Caco-2 (cell line): ENCODE measurements at regions not wholly inside any gene's neighbourhood (a gene's known extent, or its start where the extent isn't known, plus 50 kb on each side); places are given as distances from the start of the nearest gene placed in this dataset.

Source experiments
- BruUV-seq: library from RNA; stranded (reverse); fragments of 400-500 nt; replicated peaks from 2 replicates; lab custom pipeline; 2021; lab: Mats Ljungman, UMichigan
- CTCF ChIA-PET: fragments of 300-600 bp; sonication (Branson Sonifier 250); formaldehyde crosslinking; loops from one replicate; lab custom pipeline; 2022; ENCODE audit warnings: antibody characterized with exemption; lab: Charles Lee
- POLR2A ChIA-PET: fragments of 300-600 bp; sonication (Branson Sonifier 250); formaldehyde crosslinking; loops from one replicate; lab custom pipeline; 2022; ENCODE audit warnings: antibody characterized with exemption; lab: Charles Lee
- DNase-seq, 2 experiments: peaks; one replicate each; pipeline versions ENCODE4 v3.0.0 to v3.0.0-alpha.2; 2020 to 2022
- H3K27me3 ChIP-seq: replicated peaks from 2 replicates; pipeline ENCODE4 v1.6.0; 2011; ENCODE audit warnings: low read length; ENCODE audit not compliant: control insufficient read depth, insufficient read depth
- H3K36me3 ChIP-seq: 2 replicates; pipeline ENCODE4 v1.5.1; 2011; ENCODE audit warnings: low read length; ENCODE audit not compliant: control insufficient read depth, insufficient read depth
- H3K4me1 ChIP-seq: fragments of 250-450 bp; sonication (Bioruptor Pico); 2 replicates; pipeline ENCODE4 v1.5.1; 2020; ENCODE audit warnings: mild to moderate bottlenecking
- H3K4me3 ChIP-seq: 2 replicates; pipeline ENCODE4 v1.5.1; 2011; ENCODE audit warnings: low read depth, mild to moderate bottlenecking, control low read depth, low read length
- H3K9me3 ChIP-seq: fragments of 250-450 bp; sonication (Bioruptor Pico); 2 replicates; pipeline ENCODE4 v1.5.1; 2020; ENCODE audit warnings: mild to moderate bottlenecking, moderate library complexity
- H3K27ac Mint-ChIP-seq: one replicate; pipeline ENCODE4 v1.8.0; 2022; ENCODE audit warnings: mixed read lengths; ENCODE audit not compliant: unreplicated experiment
- H3K27me3 Mint-ChIP-seq: one replicate; pipeline ENCODE4 v1.8.0; 2022; ENCODE audit warnings: mixed read lengths; ENCODE audit not compliant: insufficient read depth, unreplicated experiment
- H3K36me3 Mint-ChIP-seq: one replicate; pipeline ENCODE4 v1.8.0; 2022; ENCODE audit warnings: mild to moderate bottlenecking, mixed read lengths; ENCODE audit not compliant: insufficient read depth, unreplicated experiment
- H3K4me1 Mint-ChIP-seq: one replicate; pipeline ENCODE4 v1.8.0; 2022; ENCODE audit warnings: low read depth, mixed read lengths; ENCODE audit not compliant: unreplicated experiment
- H3K4me3 Mint-ChIP-seq: one replicate; pipeline ENCODE4 v1.8.0; 2022; ENCODE audit warnings: mild to moderate bottlenecking, moderate library complexity, mixed read lengths; ENCODE audit not compliant: unreplicated experiment
- H3K9me3 Mint-ChIP-seq: one replicate; pipeline ENCODE4 v1.8.0; 2022; ENCODE audit warnings: mixed read lengths; ENCODE audit not compliant: unreplicated experiment
- intact Hi-C: fragments of 100-400 bp; cut with micrococcal nuclease; formaldehyde crosslinking; loops from one replicate; pipeline ENCODE4 v1.10.0; 2022; ENCODE audit not compliant: unreplicated experiment
- TF ChIP-seq, protein P1 (sequence below), 2 experiments: fragments of 200-600 bp in 1 of 2; IDR thresholded peaks; 1 replicate in 1 of 2; 2 replicates in 1 of 2; pipeline versions ENCODE4 v1.5.1 to v1.8.0; 2011 to 2022; ENCODE audit warnings: antibody characterized with exemption in 1 of 2, control low read depth in 1 of 2, inconsistent platforms in 1 of 2, low read depth in 1 of 2, low read length in 1 of 2, mild to moderate bottlenecking in 1 of 2, moderate library complexity in 1 of 2; ENCODE audit not compliant: insufficient read depth in 1 of 2, severe bottlenecking in 1 of 2, unreplicated experiment in 1 of 2

DNA sequence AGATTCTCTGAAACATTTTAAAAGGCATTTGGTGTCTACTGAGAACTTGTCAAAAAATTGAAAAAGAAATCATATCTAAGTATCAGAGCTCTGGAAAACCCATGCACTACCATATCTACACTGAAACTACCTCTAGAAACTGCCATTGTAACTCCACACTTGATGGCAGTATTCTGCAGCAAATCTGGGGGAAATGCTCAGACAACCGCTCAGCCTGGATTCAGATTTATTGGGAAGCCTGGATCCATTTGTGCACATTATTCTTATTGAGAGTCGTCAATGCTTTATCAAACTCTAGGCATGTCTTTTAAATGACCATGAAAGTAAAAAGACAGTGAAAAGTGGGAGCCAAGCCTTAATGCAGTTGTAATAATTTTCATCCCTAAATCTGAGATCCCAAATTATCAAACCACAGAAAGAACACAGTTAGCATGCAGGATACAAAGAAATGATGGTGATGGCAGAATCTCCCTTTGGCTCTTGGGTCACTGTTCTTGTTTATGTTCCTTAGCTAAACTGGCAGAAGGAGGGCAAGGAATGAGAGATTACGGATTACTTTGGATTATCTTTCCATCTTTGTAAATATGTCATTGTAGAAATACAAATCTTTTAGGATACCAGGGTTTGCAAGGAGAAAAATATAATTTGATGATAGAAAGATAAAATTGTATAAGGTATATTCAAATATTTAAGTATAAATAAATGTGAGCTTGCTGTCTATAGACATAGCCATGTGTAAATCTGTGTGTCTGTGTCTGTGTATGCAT, 512.1 kb upstream of the SYT4 start:
- no peaks in the 10 kb centered on the region for H3K27me3 Mint-ChIP-seq
- H3K4me1 ChIP-seq = no peaks in the 10 kb centered on the region
- no peaks in the 10 kb centered on the region for H3K4me1 Mint-ChIP-seq
- CTCF ChIA-PET = no interaction called here
- no peak overlapping the region for H3K4me3 Mint-ChIP-seq
- H3K9me3 Mint-ChIP-seq = no peaks in the 10 kb centered on the region
- POLR2A ChIA-PET = no interaction called here
- no peaks in the 10 kb centered on the region for H3K36me3 Mint-ChIP-seq
- no peaks in the 10 kb centered on the region for H3K9me3 ChIP-seq
- intact Hi-C loops = no loop called here
- BruUV-seq = no TSS peak
- H3K36me3 ChIP-seq = no peaks in the 10 kb centered on the region
- TF ChIP-seq, protein P1, sequence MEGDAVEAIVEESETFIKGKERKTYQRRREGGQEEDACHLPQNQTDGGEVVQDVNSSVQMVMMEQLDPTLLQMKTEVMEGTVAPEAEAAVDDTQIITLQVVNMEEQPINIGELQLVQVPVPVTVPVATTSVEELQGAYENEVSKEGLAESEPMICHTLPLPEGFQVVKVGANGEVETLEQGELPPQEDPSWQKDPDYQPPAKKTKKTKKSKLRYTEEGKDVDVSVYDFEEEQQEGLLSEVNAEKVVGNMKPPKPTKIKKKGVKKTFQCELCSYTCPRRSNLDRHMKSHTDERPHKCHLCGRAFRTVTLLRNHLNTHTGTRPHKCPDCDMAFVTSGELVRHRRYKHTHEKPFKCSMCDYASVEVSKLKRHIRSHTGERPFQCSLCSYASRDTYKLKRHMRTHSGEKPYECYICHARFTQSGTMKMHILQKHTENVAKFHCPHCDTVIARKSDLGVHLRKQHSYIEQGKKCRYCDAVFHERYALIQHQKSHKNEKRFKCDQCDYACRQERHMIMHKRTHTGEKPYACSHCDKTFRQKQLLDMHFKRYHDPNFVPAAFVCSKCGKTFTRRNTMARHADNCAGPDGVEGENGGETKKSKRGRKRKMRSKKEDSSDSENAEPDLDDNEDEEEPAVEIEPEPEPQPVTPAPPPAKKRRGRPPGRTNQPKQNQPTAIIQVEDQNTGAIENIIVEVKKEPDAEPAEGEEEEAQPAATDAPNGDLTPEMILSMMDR (IDR thresholded peaks at IDR 0.05; ENCODE audit: insufficient read depth in 1 of 2, low read depth in 1 of 2, low read length in 1 of 2, severe bottlenecking in 1 of 2, unreplicated experiment in 1 of 2) = no peak
- no peak overlapping the region for H3K27ac Mint-ChIP-seq
- H3K27me3 ChIP-seq = no peaks in the 10 kb centered on the region
- no peak for DNase-seq
- no peak overlapping the region for H3K4me3 ChIP-seq

DNA sequence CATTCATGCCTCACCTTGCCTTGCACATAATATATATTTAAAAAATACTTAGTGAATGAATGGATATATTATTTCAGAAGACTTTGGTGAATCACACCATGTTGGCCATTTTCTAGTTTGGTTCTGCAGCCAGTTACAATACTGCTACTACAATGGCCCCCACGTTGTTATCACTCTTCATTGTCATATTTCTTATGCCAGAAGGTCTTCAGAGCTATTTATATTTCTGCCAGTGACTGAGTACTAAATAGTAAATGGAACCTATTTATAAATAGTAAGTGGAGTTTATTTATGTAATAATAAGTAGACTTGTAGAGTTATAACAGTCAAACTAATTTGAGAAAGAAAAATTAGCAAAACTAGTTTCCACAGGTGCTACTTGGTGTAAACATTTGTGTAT, 516.6 kb upstream of the SYT4 start:
- Mint-ChIP-seq H3K36me3 (no peaks in the 10 kb centered on the region), H3K27ac (no peak overlapping the region), H3K4me3 (no peak overlapping the region), H3K4me1 (no peaks in the 10 kb centered on the region), H3K9me3 (no peaks in the 10 kb centered on the region), H3K27me3 (no peaks in the 10 kb centered on the region)
- TF ChIP-seq, protein P1 (IDR thresholded peaks at IDR 0.05; ENCODE audit: insufficient read depth in 1 of 2, low read depth in 1 of 2, low read length in 1 of 2, severe bottlenecking in 1 of 2, unreplicated experiment in 1 of 2) = no peak
- POLR2A ChIA-PET = no interaction called here
- CTCF ChIA-PET = no interaction called here
- DNase-seq = no peak
- Histone ChIP-seq H3K4me3 (no peak overlapping the region), H3K27me3 (no peaks in the 10 kb centered on the region), H3K4me1 (no peaks in the 10 kb centered on the region), H3K36me3 (no peaks in the 10 kb centered on the region), H3K9me3 (no peaks in the 10 kb centered on the region)
- no TSS peak for BruUV-seq
- intact Hi-C loops = no loop called here

DNA sequence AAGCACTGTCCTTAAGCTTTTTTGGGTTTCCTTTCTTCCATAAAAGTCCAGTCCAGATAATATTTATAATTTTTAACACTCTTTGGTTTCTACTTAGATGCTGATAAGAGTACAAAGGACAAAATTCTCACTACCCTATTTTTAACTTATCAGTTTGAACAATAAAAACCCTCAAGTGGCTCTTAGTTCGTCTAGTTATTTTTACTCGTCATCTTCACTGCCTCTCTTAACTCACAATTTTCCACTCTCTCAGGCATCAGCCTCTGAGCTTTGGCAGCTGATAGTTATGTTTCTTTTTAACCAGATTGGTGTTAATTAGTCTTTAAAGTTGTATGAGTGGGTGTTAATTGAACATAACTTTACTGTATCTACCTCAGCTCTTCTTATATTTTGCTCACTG, 517.1 kb upstream of the SYT4 start:
- POLR2A ChIA-PET = no interaction called here
- intact Hi-C loops = no loop called here
- Mint-ChIP-seq H3K9me3 (no peaks in the 10 kb centered on the region), H3K36me3 (no peaks in the 10 kb centered on the region), H3K27ac (no peak overlapping the region), H3K4me3 (no peak overlapping the region), H3K27me3 (no peaks in the 10 kb centered on the region), H3K4me1 (no peaks in the 10 kb centered on the region)
- CTCF ChIA-PET = no interaction called here
- no peak for DNase-seq
- Histone ChIP-seq H3K9me3 (no peaks in the 10 kb centered on the region), H3K36me3 (no peaks in the 10 kb centered on the region), H3K4me1 (no peaks in the 10 kb centered on the region), H3K27me3 (no peaks in the 10 kb centered on the region), H3K4me3 (no peak overlapping the region)
- TF ChIP-seq, protein P1 (IDR thresholded peaks at IDR 0.05; ENCODE audit: insufficient read depth in 1 of 2, low read depth in 1 of 2, low read length in 1 of 2, severe bottlenecking in 1 of 2, unreplicated experiment in 1 of 2) = no peak
- BruUV-seq = no TSS peak
